OCI-LY7 (cell line): ENCODE measurements at regions not wholly inside any gene's neighbourhood (a gene's known extent, or its start where the extent isn't known, plus 50 kb on each side); places are given as distances from the start of the nearest gene placed in this dataset.
A peak's percentile ranks its signal among the peaks of the same experiment; 100 is the strongest.

ENCODE experiments used
- BruUV-seq: library from RNA; stranded (reverse); fragments of 400-500 nt; replicated peaks from 2 replicates; lab custom pipeline; 2021; lab: Mats Ljungman, UMichigan
- CTCF ChIA-PET: fragments of 300-600 bp; sonication (Branson Sonifier 250); formaldehyde crosslinking; loops from one replicate; lab custom pipeline; 2022; ENCODE audit warnings: antibody characterized with exemption; ENCODE audit not compliant: unreplicated experiment; lab: Charles Lee
- POLR2A ChIA-PET: fragments of 300-600 bp; sonication (Branson Sonifier 250); formaldehyde crosslinking; loops from one replicate; lab custom pipeline; 2022; ENCODE audit warnings: antibody characterized with exemption; lab: Charles Lee
- DNase-seq: peaks from one replicate; pipeline ENCODE4 v3.0.0-alpha.2; 2015; ENCODE audit warnings: low spot score
- H2AFZ ChIP-seq: fragments of 200-600 bp; sonication (generic), shearing (Covaris generic); 2 replicates; pipeline ENCODE4 v1.6.1; 2014; ENCODE audit warnings: mild to moderate bottlenecking, antibody characterized with exemption, low read length, moderate library complexity
- H3K27ac ChIP-seq: fragments of 200-600 bp; sonication (generic); 2 replicates; pipeline ENCODE4 v1.5.1; 2014; ENCODE audit warnings: mixed run types, low read depth, mild to moderate bottlenecking, moderate library complexity, low read length, inconsistent platforms; ENCODE audit not compliant: poor library complexity, severe bottlenecking
- H3K36me3 ChIP-seq: fragments of 200-600 bp; sonication (generic); 2 replicates; pipeline ENCODE4 v1.6.1; 2014; ENCODE audit warnings: mild to moderate bottlenecking, antibody characterized with exemption, low read length, moderate library complexity, mixed read lengths; ENCODE audit not compliant: insufficient read depth
- H3K4me1 ChIP-seq: fragments of 200-600 bp; sonication (generic); 2 replicates; pipeline ENCODE4 v1.5.1; 2014; ENCODE audit warnings: mild to moderate bottlenecking, low read length; ENCODE audit not compliant: insufficient read depth, poor library complexity, severe bottlenecking
- H3K4me2 ChIP-seq: fragments of 200-600 bp; sonication (generic); 2 replicates; pipeline ENCODE4 v1.6.1; 2014; ENCODE audit warnings: mild to moderate bottlenecking, low read length
- H3K4me3 ChIP-seq: fragments of 200-600 bp; sonication (generic); 2 replicates; pipeline ENCODE4 v1.5.1; 2014; ENCODE audit warnings: mild to moderate bottlenecking, low read depth, low read length; ENCODE audit not compliant: poor library complexity, severe bottlenecking
- H3K79me2 ChIP-seq: fragments of 200-600 bp; sonication (generic); 2 replicates; pipeline ENCODE4 v1.6.1; 2016; ENCODE audit warnings: low read depth, mild to moderate bottlenecking, low read length, moderate library complexity, mixed read lengths; ENCODE audit not compliant: insufficient read depth
- H3K9me2 ChIP-seq: fragments of 200-600 bp; sonication (generic); 2 replicates; pipeline ENCODE4 v1.6.1; 2016; ENCODE audit warnings: mild to moderate bottlenecking, low read length, mixed read lengths; ENCODE audit not compliant: insufficient read depth
- H3K9me3 ChIP-seq: fragments of 200-600 bp; sonication (generic); 2 replicates; pipeline ENCODE4 v1.6.1; 2014; ENCODE audit warnings: mild to moderate bottlenecking, mixed run types, low read length, mixed read lengths
- H4K20me1 ChIP-seq: fragments of 200-600 bp; sonication (generic); 2 replicates; pipeline ENCODE4 v1.6.1; 2014; ENCODE audit warnings: mild to moderate bottlenecking, antibody characterized with exemption, low read length, moderate library complexity, mixed read lengths; ENCODE audit not compliant: insufficient read depth
- EZH2phosphoT487 ChIP-seq: fragments of 200-600 bp; sonication (generic); IDR thresholded peaks from 2 replicates; pipeline ENCODE4 v1.6.1; 2018; ENCODE audit warnings: low read depth, borderline replicate concordance, mild to moderate bottlenecking, mixed run types, antibody characterized with exemption, low read length, moderate library complexity, mixed read lengths
- intact Hi-C: fragments of 100-400 bp; cut with micrococcal nuclease; formaldehyde crosslinking; loops from one replicate; pipeline ENCODE4 v1.10.0; 2022; ENCODE audit not compliant: unreplicated experiment
- TF ChIP-seq, protein P1 (sequence below): fragments of 200-600 bp; sonication (generic); conservative IDR thresholded peaks from 2 replicates; pipeline ENCODE4 v1.5.1; 2014; ENCODE audit warnings: mild to moderate bottlenecking, antibody characterized with exemption, low read length, moderate library complexity, mixed read lengths

DNA sequence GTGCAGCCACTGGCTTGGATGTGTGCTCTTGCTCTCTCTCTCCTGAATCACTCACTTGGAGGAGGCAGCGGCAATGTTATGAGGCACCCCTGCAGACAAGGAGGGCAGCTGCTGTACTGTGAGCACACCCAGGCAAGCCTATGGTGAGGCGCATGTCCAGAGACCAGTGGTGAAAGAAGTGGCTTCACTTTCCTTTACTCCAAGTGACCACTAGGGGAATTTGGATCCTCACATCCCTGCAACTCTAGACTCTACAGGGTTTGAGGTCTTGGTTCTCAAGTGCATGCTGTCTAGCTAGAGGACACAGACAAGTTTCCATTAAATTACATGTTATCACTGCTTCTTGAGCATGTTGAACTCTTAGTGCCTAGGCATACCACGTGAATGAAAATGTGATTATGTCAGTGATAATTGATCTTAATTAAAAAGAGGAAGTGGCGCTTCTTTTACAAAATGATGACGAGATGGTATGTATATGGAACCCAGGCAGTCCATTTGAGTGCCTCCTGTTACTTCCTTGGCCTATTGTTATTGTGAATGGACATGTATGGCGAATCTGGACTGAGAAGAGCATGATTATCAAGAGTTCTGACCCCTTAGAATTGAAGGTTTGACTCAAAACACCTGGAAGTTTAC, 181.0 kb upstream of the CDH2 start:
- intact Hi-C loops = no loop called here
- Histone ChIP-seq H3K9me2 (no peaks in the 10 kb centered on the region), H4K20me1 (no peaks in the 10 kb centered on the region), H3K9me3 (no peaks in the 10 kb centered on the region), H3K4me2 (no peak overlapping the region), H3K4me3 (no peak overlapping the region), H3K79me2 (no peaks in the 10 kb centered on the region), H3K4me1 (no peaks in the 10 kb centered on the region), H3K27ac (no peak overlapping the region), H3K36me3 (no peaks in the 10 kb centered on the region), H2AFZ (no peak overlapping the region)
- POLR2A ChIA-PET = no interaction called here
- no peak for DNase-seq
- BruUV-seq = no TSS peak
- CTCF ChIA-PET = no interaction called here
- TF ChIP-seq, protein P1, sequence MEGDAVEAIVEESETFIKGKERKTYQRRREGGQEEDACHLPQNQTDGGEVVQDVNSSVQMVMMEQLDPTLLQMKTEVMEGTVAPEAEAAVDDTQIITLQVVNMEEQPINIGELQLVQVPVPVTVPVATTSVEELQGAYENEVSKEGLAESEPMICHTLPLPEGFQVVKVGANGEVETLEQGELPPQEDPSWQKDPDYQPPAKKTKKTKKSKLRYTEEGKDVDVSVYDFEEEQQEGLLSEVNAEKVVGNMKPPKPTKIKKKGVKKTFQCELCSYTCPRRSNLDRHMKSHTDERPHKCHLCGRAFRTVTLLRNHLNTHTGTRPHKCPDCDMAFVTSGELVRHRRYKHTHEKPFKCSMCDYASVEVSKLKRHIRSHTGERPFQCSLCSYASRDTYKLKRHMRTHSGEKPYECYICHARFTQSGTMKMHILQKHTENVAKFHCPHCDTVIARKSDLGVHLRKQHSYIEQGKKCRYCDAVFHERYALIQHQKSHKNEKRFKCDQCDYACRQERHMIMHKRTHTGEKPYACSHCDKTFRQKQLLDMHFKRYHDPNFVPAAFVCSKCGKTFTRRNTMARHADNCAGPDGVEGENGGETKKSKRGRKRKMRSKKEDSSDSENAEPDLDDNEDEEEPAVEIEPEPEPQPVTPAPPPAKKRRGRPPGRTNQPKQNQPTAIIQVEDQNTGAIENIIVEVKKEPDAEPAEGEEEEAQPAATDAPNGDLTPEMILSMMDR = peak; percentile 53
- TF ChIP-seq EZH2phosphoT487 = no peak

DNA sequence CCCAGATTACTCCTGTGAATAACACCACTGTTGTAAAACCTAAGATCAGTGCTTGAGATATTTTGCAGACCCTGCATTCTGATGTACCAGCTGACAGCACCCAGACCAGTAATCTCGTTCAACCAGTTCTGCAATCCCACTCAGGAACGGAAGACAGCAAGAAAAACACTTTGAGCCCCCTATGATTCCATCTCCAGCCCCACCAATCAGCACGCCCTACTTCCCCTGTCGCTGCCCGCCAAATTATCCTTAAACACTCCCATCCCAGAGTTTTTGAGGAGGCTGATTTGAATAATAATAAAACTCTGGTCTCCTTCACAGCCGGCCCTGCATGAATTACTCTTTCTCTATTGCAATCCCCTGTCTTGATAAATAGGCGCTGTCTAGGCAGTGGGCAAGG, 173.9 kb upstream of the CDH2 start:
- CTCF ChIA-PET = no interaction called here
- POLR2A ChIA-PET = no interaction called here
- TF ChIP-seq EZH2phosphoT487 = no peak
- TF ChIP-seq, protein P1 = no peak

DNA sequence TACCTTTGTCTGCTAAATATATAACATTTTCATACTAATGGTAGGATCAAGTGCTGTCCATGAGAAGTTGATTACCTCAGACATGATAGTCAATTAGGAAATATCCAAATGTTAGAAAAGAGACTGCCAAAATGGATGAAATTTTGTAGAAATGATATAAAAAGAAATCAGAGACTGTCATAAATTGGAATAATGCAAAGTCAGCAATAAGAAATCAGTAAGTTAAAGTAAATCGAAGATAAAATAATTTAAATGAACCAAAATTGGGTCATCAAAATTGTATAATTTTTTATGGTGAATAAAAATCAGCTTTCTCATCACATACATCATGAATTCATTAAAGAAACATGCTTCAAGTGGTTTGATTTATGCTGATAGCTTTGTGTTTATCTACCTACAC, 165.3 kb upstream of the CDH2 start:
- intact Hi-C loops = no loop called here
- no peak for DNase-seq
- Histone ChIP-seq H2AFZ (no peak overlapping the region), H3K4me1 (no peaks in the 10 kb centered on the region), H3K36me3 (no peaks in the 10 kb centered on the region), H3K9me3 (no peaks in the 10 kb centered on the region), H3K27ac (no peak overlapping the region), H3K9me2 (no peaks in the 10 kb centered on the region), H3K4me3 (no peak overlapping the region), H3K4me2 (no peak overlapping the region), H4K20me1 (no peaks in the 10 kb centered on the region; the same call in 1 of the 2 replicates), H3K79me2 (no peaks in the 10 kb centered on the region)
- BruUV-seq = no TSS peak
- TF ChIP-seq, protein P1 = no peak
- TF ChIP-seq EZH2phosphoT487 = no peak
- POLR2A ChIA-PET = interaction anchor here (0.7 to 1.3 kb wide), 2 partner anchors 10 to 21 kb away, joined by 3 read pairs; no protein-coding TSS in a partner anchor
- CTCF ChIA-PET = no interaction called here

More for the DNA sequence above, 173.9 kb upstream of the CDH2 start:
- Histone ChIP-seq H3K9me2 (no peaks in the 10 kb centered on the region), H3K27ac (no peak overlapping the region), H4K20me1 (no peaks in the 10 kb centered on the region), H3K79me2 (no peaks in the 10 kb centered on the region), H3K4me1 (no peaks in the 10 kb centered on the region), H2AFZ (no peak overlapping the region), H3K4me3 (no peak overlapping the region), H3K36me3 (no peaks in the 10 kb centered on the region), H3K4me2 (no peak overlapping the region), H3K9me3 (no peaks in the 10 kb centered on the region)
- intact Hi-C loops = no loop called here
- BruUV-seq = no TSS peak
- DNase-seq = no peak
